DOHH2 (cell line): ENCODE measurements at regions not wholly inside any gene's neighbourhood (a gene's known extent, or its start where the extent isn't known, plus 50 kb on each side); places are given as distances from the start of the nearest gene placed in this dataset.

Source experiments
- EZH2phosphoT487 ChIP-seq: fragments of 200-600 bp; sonication (generic); IDR thresholded peaks from 2 replicates; pipeline ENCODE4 v1.6.1; 2017; ENCODE audit warnings: borderline replicate concordance, mild to moderate bottlenecking, antibody characterized with exemption, low read length, moderate library complexity, mixed read lengths
- TF ChIP-seq, protein P1 (sequence below): fragments of 200-600 bp; sonication (generic); IDR thresholded peaks from one replicate; pipeline ENCODE4 v1.5.1; 2014; ENCODE audit warnings: antibody characterized with exemption, mild to moderate bottlenecking, low read depth, low read length; ENCODE audit not compliant: poor library complexity, severe bottlenecking

DNA sequence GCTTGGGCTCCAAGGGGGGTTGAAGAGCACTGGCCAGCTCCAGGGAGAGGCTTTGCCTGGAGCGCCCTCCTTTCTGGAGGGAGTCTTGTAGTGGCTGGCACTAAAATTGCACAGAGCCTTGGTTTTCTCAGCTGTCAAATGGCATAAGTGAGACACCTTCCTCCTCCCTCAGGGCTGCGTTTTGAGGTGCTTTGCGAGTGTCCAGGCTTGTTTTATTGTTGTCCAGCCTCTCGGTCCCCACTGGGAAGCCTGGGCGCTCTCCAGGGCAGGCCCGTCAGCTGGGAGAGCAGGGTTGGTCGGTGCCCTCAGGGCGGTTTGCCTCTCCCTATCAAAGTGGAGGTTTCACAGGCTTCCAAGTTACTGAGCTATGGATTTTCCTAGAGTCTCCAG, 149.3 kb upstream of the B3GAT1 start:
- TF ChIP-seq, protein P1, sequence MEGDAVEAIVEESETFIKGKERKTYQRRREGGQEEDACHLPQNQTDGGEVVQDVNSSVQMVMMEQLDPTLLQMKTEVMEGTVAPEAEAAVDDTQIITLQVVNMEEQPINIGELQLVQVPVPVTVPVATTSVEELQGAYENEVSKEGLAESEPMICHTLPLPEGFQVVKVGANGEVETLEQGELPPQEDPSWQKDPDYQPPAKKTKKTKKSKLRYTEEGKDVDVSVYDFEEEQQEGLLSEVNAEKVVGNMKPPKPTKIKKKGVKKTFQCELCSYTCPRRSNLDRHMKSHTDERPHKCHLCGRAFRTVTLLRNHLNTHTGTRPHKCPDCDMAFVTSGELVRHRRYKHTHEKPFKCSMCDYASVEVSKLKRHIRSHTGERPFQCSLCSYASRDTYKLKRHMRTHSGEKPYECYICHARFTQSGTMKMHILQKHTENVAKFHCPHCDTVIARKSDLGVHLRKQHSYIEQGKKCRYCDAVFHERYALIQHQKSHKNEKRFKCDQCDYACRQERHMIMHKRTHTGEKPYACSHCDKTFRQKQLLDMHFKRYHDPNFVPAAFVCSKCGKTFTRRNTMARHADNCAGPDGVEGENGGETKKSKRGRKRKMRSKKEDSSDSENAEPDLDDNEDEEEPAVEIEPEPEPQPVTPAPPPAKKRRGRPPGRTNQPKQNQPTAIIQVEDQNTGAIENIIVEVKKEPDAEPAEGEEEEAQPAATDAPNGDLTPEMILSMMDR: no peak
- no peak for TF ChIP-seq EZH2phosphoT487
